ENCODE measurements at regions not wholly inside any gene's neighbourhood (a gene's known extent, or its start where the extent isn't known, plus 50 kb on each side); places are given as distances from the start of the nearest gene placed in this dataset.

DNA sequence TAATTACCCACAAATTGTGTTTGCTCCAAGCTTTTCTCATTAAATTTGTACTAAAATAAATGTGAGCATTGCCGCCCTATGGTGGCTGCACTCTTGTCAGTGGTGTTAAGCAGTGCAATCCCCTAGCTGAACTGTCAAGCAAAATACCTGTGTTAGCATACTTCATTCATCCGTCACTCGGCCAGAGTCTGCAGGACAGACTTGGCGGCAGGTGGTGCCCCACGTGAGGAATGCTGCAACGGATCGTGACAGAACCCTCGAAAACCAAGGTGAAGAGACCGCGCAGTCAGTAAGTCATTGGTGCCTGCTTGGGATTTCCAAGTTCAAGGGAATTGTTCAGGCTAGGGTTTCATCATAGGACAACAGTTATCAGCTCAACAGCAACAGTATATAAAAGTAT is 1592.1 kb upstream of the TENM4 start:
- no peak for DNase-seq (ENCODE audit: low read depth)

DNA sequence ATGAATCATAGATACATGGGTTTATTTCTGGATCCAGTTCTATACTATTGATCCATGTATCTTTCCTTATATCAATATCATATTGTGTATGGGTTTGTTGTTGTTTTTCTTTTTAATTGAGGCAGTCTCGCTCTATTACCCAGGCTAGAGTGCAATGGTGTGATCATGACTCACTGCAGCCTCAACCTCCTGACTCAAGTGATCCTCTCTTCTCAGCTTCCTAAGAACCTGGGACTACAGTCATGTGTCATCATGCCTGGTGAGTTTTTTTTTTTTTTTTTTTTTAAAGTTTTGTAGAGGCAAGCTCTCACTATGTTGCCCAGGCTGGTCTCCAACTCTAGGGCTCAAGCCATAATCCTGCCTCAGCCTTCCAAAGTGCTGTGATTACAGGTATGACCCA is 1589.4 kb upstream of the TENM4 start:
- no peak for DNase-seq (ENCODE audit: low read depth)

DNA sequence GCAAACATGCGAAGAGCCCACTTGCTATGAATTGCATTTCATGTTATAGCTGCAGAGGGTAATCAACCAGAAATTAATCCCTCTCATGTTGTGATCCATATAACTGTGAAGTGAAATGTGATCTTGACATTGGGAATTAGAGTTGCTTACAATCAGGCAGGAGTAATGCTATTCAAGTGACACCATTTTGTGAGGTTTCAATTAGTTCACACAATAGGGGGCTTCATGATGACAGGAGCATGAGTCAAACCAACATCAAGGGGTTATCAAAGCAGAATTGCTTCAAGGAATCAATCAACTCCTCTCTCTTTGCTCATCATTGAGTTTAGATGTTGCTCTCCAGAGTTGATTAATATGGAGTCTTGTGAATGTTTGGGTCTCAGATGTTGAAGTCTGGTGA is 1585.2 kb upstream of the TENM4 start:
- DNase-seq (ENCODE audit: low read depth), result no peak

DNA sequence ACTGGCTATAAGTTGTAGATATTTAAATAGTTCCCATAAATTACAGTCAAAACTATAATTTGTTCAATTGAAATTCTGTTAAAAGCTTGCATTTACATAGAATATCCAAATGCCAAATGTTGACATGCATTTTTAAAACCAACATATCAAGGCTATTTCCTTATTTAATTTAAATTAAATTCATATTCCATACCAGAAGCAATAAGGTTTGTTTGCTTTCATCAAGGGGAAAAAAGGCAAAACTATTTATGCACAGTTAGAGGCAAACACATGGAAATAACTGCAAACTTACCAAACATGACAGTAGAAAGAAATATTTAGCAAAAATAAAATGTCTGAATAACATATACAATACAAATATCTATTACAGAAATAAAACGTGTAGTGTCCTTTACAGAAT is 1581.2 kb upstream of the TENM4 start:
- no peak for DNase-seq (ENCODE audit: low read depth)

- no peak for DNase-seq (ENCODE audit: low read depth)
Observed at GRCh38 chr11:81010631-81011030, 1569.8 kb upstream of the TENM4 start.

- peak; percentile 29 for DNase-seq (ENCODE audit: low read depth)
Observed at GRCh38 chr11:81007046-81007445, 1566.2 kb upstream of the TENM4 start.

DNA sequence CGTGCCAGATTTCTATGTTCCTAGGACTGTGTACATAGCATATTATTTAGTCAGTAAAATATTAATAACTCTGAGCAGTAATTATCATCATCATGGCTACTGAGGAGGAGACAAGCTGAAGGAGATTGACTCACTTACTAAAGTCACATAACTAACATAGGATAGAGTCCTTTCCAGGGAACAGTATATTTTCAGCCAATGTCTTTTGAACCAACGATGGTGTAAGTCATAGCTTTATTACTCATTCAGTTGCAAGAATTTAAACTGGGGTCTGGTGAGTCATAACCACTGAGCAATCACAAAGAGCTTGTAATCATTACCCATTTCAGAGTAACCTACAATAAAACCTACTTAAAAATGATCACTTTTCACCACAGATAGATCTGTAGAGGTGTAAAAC is 1564.8 kb upstream of the TENM4 start:
- peak; percentile 75 for DNase-seq (ENCODE audit: low read depth)

DNA sequence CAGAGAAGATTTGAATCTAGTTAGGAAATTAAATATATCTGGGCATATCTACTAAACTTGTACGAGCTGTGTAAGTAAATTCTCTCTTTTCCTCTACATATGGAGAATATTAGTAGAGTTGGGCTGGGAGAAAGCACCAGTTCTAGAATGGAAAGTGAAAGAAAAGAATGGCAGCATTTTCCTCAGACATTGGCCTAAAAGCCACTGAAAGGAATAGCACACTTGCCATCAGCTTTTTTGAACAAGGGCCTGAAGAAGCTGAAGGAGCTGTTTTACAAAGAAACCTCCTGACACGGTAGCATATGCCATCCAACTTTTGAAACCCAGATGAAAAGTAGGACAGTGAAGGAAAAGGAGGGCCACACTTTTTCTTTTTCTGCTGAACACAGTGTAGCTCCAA is 1563.7 kb upstream of the TENM4 start:
- DNase-seq (ENCODE audit: low read depth), result no peak

DNA sequence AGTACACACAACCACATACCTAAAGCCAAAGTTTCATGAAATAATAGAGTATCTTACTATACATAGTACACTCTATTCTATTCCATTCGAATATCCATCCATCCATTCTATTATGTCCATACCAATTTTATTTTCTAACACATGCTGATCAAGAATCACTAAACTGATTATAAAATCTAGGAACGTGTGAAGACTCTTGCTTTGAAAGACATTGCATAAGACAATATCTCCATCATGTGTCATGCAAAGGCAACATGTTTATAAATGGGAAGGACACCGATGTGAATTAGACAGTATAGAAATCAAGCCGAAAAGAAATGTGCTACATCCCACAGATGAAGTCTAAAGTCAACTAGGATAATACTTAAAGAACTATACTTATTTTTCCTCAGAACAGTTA is 1561.5 kb upstream of the TENM4 start:
- no peak for DNase-seq (ENCODE audit: low read depth)

GRCh38 chr11:81000735-81001134 is 1559.9 kb upstream of the TENM4 start:
- DNase-seq (ENCODE audit: low read depth), result no peak

GRCh38 chr11:81000334-81000733 is 1559.5 kb upstream of the TENM4 start:
- DNase-seq (ENCODE audit: low read depth), result no peak

DNA sequence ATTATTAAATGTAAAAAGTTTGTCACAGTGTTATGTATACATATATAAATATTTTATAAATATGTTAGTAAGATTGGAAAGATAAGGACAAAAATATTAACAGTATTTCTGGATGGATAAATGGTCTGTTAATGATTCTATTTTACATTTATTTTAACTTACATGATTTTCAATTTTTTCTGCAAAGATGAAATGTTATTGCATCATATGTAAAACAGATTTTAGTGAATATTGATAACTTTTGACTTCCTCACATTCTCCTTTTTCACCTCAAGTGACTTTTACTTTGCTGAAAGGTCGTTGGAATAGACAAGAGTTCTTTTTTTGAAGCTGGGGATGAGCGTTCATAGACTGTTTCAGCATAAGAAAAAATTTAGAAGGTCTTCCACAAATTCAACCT is 1554.7 kb upstream of the TENM4 start:
- DNase-seq (ENCODE audit: low read depth), result no peak

DNA sequence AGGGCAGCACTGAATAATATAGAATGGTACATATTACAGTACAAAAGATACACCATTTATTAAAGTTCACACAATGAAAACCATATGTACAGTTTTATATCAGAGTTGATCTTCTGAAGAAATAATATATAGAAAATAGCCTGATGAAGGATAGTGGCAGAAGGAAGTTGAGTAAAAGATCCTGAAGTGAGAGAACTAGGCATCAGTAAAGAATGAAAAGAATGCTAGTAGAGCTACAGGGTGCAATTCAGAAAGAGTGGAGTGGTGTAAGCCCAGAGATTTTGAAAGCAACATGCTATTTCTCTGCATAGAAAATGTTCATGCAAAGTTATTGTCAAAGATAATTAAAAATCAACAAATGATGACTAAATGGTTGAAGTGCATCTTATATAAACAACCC is 1552.7 kb upstream of the TENM4 start:
- peak; percentile 13 for DNase-seq (ENCODE audit: low read depth)

DNA sequence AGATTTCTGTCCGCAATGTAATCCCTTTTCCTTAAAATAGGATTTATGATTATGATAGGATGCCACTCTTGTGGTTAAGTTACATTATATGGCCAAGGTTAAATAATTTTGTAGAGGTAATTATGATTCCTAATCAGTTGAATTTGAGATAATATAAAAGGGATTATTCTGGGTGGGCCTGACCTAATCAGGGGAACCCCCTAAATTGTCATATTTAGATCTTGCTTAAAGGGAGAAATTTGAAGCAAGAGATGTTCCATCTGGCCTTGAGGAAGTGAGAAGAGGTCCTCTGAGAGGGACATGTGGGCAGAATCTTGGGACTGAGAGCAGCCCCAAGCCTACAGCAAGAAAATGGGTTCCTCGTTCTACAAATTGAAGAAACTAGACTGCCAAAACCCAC is 1550.1 kb upstream of the TENM4 start:
- DNase-seq (ENCODE audit: low read depth), result no peak

DNA sequence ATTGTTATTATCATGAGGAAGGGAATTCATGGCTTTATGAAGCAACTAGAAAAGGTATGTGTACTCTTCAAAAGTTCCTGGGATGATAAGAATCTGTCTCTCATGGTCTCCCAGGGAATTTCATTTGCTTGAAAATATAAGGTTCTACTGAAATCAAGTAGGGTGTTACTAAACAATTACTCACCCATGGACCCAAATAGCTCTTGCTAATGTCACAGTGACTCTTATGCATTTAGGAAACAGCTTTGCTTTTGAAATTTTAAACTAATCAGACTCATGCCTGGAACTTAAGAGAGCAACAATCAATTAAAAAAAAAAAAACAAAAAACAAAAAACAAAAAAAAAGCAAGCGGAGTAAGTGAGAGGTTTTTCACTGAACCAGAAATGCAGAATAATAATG is 1546.3 kb upstream of the TENM4 start:
- no peak for DNase-seq (ENCODE audit: low read depth)

- DNase-seq (ENCODE audit: low read depth), result no peak
Observed at GRCh38 chr11:80986421-80987074, 1545.7 kb upstream of the TENM4 start.

GRCh38 chr11:80980227-80980626 is 1539.4 kb upstream of the TENM4 start:
- DNase-seq (ENCODE audit: low read depth), result peak; percentile 14

GRCh38 chr11:80973786-80974185 is 1533.0 kb upstream of the TENM4 start:
- DNase-seq (ENCODE audit: low read depth), result no peak

- DNase-seq (ENCODE audit: low read depth), result no peak
Observed at GRCh38 chr11:80970037-80970436, 1529.2 kb upstream of the TENM4 start.

DNA sequence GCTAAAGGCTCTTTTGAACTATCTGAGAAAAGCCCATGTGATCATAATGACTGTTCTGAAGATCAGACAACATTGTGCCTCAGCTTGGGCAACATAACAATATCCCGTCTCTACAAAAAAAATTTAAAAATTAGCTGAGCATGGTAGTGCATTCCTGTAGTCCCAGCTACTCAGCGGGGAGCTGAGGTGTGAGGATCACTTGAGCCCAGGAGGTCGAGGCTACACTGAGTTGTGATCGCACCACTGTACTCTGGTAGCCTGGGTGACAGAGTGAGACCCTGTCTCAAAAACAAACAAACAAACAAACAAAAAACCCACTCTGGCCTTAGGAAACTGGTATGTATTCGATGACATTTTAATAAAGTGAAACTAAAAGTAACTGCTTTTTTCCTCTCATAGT is 1526.8 kb upstream of the TENM4 start:
- DNase-seq (ENCODE audit: low read depth), result no peak

DNA sequence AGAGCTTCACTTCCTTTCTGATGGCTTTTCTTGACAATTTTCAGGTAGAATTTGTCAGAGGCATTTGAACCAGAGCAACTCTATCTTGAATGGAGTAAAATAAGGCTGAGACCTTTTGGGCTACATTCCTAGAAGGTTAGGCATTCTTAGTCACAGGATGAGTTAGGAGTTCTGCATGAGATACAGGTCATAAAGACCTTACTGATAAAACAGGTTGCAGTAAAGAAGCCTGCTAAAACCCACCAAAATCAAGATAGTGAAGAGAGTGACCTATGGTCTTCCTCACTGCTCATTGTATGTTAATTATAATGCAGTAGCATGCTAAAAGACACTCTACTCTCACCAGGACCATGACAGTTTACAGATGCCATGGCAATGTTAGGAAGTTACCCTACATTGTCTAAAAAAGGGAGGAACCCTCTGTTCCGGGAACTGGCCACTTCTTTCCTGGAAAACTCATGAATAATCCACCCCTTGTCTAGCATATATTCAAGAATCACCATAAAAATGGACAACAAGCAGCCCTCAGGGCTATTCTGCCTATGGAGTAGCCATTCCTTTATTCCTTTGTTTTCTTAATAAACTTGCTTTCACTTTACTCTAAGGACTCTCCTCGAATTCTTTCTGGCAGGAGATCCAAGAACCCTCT is 1519.7 kb upstream of the TENM4 start:
- DNase-seq (ENCODE audit: low read depth), result no peak

DNA sequence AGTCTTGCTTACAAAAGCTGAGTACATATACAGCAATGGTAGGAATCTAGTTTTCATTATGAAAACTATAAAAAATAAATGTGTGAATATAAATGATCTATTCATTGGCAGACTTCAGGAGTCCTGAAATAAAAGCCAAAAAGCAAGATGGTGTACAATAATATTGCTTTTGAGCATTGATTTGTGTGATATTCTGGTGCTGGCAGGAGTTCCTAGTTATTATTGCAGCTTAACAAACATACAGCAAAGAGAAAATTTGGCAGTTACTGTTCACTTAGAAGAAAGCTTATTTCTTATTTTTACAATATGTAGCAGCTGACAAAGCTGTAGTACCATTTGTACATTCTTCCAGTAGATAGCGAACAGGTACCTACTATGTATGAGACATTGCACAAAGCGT is 1518.9 kb upstream of the TENM4 start:
- DNase-seq (ENCODE audit: low read depth), result no peak

GRCh38 chr11:80958987-80959386 is 1518.2 kb upstream of the TENM4 start:
- no peak for DNase-seq (ENCODE audit: low read depth)

DNA sequence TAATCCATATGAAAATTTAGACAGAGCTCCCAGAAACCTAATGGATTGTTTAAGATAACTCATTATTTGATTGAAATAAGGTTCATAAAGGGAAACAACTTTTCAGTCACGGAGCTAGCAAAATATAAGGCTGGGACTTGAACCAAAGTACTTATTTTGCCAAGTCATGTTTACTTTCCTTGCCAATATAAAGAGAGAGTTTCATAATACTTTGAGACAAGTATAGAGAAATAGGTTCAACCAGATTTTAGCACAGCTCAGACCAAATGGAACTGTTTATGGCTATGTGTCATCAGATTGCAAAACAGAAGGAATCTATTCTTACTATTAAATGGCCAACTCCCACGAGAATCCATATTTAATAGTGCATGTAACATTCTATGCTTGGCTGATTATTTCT is 1517.5 kb upstream of the TENM4 start:
- peak; percentile 90 for DNase-seq (ENCODE audit: low read depth)
